Suppressor macrophage (primary cell): ENCODE measurements at regions not wholly inside any gene's neighbourhood (a gene's known extent, or its start where the extent isn't known, plus 50 kb on each side); places are given as distances from the start of the nearest gene placed in this dataset.
"Not testable (repeated sequence)": the region's sequence is repeated elsewhere in the genome, so short reads cannot be mapped to it uniquely, and the experiment has no call there.

Source experiments
- DNase-seq, 4 experiments: peaks; one replicate each; pipeline ENCODE4 v3.0.0-alpha.2; 2020 to 2022

DNA sequence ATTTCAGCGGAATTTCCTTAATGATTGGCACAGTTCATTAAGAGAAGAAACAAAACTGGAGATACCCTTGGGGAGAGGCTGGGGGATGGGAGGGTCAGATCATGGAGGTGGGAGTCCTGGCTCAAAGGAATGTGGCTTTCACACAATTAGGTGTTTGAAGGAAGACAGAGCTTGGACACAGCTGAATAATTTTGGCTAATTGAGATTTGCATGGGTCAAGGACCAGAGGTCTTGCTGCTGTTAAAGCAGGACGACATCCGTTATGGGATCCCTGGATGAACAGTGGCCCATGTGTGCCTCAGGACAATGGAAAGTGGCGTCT, 160.3 kb downstream of the HS3ST3B1 start:
- DNase-seq = no peak

DNA sequence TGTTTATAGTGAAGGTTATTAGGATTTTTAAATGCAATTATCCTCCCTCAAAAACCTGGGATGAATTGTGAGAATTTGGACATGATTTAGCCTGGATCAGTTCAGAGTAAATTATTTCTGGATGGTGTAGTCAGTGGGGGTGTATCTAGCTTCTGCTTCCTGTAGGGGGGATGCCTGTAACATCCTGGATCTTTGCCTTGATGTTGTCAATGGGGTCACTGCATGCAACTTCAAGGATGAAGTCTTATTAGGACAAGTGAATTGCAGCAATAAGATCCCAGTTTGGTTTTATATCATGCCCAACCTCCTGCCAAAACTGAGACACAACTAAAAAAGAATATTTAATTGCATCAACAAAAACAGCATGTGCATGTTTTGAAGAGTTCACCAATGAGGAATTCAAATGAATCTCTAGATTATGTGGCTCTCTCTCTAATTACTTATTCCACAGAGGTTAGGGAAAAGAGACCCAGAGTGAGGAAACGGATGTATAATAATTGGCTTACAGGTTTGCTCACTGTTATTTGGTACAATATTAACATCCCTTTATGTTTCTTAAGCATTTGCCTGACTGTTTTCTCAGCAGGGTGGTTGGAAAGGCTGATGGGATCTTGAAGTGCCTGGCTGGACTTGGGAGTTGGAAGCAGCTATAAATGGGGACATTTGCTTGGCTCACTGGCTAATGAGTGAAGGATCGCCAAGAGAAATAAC, 159.8 kb downstream of the HS3ST3B1 start:
- DNase-seq = no peak

DNA sequence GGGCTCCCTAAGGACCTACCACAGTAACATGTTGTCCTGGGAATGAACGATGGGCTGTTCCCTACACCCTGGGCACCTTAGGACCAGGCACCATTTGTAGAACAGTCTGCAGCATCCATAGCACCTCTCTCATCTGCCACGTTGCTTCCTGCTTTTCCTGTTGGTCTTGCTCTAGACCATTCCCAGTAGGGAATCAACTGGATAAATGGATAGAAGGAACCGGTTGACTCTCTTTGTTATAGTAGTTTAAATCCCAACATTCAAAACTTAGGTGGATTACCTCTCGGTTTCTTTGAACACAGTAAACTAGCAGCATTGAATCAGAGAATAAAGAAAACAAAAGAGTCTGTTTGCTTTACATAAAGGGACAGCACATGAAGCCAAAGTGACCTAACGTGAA, 159.1 kb downstream of the HS3ST3B1 start:
- no peak for DNase-seq

DNA sequence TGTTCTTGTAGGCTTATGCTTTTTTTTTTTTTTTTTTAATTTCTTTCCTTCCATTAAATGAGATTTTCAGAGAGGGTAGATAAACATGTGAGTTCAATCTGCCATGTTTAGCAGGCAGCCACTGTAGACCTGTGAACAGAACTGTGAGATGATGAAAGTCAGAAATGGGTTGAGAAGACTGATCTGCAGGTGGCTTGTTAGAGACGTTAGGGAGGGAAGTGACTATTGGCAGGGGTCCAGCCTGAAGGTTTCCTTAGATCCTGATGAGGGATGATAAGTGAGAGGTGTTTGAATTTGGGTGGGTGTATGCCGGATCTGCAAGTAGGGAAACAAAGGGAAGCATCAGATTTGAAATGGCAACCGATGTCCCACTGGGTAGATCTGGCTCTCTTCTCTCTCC, 157.8 kb downstream of the HS3ST3B1 start:
- DNase-seq = no peak

DNA sequence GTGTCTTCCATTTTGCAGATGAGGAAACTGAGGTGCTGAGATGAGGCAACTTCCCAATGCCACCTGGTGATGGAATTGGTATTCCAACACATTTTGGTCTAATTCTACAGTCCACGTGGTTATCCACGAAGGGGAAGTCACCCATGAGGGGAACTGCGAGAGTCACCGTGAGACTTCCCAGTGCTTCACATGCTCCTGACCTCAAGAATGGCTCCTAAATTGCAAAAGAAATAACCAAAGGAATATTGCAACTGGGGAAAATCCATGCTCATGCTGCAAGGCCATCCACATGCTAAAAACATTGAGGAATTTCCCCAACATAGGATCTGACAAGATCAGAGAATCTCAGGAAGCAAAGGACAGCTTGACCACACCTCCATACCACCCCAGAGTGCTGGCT, 153.9 kb downstream of the HS3ST3B1 start:
- peak in 3 of 4 experiments; percentile 31 to 51 (median 39) for DNase-seq

DNA sequence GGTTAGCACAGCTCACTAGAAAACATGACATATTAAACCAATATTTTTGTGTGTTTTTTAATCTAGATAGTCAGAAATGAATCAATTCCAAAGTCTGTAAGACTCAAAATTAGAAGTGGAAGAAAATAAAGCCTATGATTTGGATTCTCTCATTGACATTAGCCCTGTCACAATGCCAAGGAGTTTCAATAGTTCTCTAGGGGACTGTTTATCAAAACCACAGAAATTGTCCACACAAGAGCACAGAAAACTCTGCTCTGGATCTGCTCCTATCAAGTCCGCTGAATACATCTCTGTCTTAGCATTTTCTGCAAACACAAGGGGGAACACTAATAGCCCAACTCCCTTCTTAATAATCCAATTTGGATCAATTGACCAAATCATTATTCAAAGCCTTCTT, 152.0 kb downstream of the HS3ST3B1 start:
- DNase-seq = no peak

DNA sequence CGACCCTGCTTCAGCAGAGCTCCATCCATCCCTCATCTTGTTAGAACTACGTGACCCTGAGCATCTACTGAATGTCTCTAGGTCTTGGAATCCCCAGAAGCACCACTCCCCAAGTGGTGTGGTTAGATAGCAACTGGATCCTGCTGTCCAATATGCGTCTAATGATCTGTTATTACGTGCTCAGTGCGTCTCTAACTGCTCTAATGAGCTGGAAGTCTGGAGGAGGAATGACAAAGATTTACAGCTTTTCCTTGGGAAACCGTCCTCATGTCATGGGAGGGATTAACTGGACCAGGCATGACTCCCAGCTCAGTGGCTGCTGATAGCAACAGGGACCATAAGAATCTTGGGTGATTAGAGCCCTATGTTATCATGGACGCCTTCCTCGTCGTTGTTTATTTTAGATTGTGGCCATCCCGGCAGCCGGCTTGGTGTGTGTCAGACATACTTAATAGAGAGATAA, 150.9 kb downstream of the HS3ST3B1 start:
- DNase-seq = no peak

DNA sequence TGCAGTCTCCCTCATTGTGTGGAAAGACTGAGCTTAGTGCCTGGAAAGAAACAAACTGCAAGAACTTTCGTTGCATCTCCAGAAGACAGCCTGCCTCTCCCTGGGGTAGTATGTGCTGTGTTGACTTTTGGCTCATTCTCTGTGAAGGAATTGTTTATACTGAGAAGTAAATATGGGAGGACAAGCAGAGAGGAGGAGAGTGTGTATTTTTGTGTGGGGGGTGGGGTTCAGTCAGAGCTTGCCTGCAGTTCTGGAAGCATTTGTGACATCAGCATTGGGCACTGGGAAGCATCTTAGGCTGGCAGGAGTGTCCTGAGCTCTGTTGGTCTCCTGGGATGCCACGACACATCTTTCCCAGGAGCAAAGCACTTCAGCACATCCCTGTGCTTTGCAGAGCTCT, 147.9 kb downstream of the HS3ST3B1 start:
- DNase-seq = no peak

DNA sequence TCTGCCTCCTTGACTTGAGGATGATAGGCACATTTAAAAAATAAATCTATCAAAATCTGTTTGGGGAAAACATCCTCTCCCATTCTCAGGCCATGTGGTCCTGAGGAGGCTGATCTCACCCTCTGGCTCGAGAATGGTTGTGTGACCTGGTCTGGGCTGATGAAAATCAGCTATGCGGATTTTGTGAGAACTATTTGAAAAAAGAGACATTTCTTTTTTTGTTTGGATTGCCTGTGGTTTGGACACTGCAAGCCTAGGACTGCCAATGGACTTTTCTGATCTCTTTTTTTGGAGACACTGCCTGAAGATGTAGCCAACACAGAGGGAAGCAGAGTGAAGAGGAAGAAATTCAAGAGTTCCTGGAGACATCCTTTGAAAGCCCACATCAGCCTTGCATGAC, 145.9 kb downstream of the HS3ST3B1 start:
- no peak for DNase-seq

DNA sequence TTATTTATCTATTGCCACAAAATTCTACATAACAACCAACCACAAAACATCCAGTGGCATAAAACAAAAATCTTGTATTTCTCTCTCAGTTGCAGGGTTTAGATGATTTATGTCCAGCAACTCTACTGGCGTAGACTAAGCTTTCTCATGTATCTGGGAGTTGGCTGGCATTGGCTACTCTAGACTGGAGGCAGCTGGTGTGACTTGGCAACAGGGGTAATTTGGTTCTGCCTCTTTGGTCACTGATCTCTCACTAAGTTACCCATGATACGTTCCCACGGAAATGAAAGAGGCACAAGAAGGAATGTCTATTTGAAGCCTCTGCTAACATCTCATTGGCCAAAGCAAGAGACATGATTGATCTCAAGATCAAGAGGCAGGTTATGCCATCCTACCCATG, 144.0 kb downstream of the HS3ST3B1 start:
- DNase-seq = no peak

DNA sequence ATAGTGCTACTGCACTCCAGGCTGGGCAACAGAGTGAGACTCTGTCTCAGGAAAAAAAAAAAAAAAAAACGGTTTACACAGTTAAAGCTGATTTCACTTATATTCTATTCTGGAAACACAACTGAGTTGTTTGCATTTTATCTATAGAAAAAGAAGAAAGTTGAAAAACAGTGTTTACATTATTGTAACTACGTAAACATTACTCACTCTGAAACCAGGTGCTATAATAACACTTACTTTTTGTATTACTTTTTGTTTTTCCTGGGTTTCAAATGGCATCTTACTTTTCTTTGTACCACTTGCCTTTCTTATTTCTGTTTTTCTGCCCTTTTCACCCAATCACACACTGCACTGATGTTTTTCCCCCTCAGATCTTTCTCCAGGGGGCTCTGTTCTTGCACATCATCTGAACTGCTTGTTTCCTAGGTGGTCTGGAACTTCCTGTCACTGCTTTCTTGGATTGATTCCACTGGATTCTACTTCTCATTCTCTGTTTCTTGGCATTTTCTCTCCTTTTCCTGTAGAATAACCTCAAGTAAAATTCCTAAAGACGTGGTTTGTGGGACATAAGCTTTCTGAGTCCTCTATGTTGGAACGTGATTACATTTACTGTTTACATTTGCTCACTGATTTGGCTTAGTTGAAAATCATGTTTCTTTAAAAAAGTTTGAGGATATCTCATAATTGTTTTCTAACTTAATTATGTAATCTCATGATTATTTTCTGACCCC, 142.1 kb downstream of the HS3ST3B1 start:
- no peak for DNase-seq

DNA sequence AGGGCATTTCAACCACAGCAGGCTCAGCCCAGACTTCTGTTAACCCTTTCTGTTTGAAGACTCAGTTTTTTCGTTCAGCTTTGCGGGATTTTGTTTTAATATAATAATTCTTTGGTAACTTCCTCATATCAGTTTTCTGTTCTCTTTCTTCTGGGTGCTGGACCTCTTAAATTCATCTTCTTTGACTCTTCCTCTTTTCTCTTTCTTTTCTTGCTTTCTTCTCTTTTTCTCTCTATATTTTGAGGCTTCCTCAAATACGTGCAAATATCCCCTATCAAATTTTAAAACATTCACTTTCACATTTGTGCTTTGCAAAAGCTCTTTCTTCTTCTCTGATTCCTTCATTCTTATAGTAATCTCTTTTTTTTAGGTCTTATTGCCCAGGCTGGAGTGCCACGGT, 136.3 kb downstream of the HS3ST3B1 start:
- peak in 1 of 4 experiments; percentile 22 for DNase-seq

DNA sequence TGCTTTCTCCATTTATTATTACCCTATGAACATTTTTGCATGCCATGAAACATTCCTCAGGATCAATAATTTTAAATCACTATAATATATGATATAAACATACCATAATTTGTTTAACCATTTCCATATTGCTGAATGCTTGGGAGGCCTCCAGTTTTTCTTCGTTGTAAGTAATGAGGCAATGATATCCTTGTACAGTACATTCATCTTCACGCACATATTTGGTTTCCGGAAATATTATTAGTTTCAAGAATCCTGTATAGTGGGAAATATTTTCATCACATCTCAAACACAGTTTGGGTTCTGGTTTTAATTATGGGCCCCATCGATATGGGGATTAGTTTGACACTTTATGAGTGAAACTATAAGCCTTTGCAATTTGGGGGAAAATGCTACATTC, 135.4 kb downstream of the HS3ST3B1 start:
- DNase-seq = no peak

DNA sequence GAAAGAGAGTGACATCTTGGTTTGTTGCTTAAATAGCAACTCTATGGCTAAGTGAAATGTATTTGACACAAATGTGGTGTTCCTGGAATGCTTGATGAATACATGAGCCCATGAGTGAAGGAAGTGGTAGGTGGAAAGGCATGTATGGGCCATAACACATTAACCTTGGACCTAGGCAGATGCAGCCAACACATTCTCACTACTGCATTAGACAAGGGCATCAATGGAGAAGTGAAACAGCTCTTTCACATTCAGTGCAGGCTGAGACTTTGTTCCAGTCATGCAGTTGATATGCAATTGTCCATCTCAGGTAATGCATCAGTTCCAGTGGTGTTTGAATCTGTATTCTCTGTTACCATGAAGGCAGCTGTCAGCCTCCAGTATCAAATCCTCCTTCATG, 133.6 kb downstream of the HS3ST3B1 start:
- peak in 2 of 4 experiments; percentile 8 to 16 for DNase-seq

DNA sequence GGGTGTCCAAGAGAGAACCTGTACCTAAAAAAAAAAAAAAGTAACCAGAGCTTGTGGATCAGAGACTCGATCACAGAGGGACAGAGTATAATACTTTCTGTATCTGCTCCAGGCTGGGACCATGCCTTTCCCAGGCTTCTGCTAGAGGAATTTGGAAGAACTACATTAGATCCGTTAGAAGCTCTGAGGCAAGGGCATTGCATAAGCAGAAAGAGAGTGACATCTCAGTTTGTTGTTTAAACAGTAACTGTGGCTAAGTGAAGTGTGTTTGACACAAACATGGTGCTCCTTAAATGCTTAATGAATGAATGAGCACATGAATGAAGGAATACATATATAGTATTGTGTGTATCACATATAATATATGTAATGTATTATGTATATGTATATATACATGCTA, 131.2 kb downstream of the HS3ST3B1 start:
- DNase-seq = no peak

DNA sequence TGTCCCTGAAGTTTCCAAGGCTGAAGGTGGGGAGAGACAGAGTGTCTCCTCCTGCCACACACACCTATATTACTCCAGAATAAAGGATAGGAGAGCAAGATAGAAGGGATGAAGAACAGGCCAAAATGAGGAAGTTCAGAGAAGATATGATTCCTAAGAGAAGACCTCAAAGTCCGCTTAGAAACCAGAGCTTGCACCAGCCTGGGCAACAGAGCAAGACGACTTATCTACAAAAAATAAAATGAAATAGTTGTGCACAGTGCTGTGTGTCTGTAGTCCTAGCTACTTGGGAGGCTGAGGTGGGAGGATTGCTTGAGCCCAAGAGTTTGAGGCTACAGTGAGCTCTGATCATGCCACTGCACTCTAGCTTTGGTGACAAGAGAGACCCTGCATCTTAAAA, 128.2 kb downstream of the HS3ST3B1 start:
- DNase-seq = no peak

DNA sequence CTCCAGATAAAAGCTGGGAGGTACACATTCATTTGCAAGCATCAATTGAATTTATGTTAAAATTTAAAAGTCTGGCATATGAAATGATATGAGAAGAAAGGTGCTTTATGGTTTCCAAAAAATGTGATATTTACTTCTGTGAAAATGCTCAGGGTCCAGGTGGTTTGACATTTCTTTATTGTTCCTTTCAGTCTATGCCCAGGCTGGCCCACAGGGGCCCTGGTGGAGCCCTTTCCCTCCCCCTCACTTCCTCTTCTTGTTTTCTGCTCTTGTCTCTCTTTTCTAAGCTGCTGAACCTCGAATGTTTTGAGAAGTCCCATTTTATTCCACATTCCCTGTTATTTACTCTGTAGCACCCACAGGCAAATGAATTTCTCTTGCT, 127.8 kb downstream of the HS3ST3B1 start:
- peak in 3 of 4 experiments; percentile 14 to 41 (median 38) for DNase-seq

DNA sequence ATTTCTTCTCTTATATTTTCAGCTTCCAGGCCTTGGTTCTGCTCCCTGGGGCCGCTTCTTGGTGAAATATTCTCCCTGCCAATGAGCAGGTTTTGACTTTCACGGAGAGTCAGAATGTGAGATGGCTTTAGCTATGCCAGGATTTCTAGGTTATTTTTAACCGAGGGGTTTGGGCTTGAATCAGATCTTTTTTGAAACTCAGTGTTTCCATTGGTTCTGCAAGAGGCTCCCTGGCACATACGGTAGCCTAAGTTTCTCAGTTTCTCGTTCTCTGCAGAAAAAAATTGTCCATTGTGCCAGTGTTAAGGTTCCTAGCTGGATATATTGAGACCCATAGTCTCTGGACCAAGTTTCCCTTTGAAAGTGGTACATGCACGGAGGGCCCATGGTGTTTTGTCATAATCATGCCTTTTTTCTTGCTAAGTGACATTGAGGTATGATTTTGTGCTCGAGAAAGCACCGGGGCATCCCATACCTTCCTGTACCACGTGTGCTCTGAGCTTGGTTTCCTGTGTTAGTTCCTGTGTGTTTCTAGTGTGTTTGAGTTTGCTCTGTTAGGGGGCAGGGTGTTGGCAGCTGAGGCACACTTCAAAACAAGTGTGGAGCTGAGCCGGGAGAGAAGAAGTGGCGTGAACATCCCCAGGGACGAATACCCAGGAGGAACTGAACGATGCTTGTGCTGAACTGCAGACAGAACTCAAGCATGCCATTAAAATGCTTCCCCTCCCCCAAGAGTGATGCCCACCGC, 127.2 kb downstream of the HS3ST3B1 start:
- DNase-seq = no peak

DNA sequence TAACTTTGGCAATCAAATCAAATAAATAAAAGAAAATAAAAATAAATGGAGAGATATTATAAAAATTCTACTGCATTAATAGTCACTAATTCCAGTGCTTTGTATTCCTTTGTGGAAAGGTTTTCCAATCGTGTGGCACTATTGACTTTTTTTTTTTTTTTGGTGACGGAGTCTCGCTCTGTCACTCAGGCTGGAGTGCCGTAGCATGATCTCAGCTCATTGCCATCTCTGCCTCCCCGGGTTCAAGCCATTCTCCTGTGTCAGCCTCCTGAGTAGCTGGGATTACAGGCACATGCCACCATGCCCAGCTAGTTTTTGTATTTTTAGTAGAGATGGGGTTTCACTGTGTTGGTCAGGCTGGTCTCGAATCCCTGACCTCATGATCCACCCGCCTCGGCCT, 122.3 kb downstream of the HS3ST3B1 start:
- not testable (repeated sequence) for DNase-seq

DNA sequence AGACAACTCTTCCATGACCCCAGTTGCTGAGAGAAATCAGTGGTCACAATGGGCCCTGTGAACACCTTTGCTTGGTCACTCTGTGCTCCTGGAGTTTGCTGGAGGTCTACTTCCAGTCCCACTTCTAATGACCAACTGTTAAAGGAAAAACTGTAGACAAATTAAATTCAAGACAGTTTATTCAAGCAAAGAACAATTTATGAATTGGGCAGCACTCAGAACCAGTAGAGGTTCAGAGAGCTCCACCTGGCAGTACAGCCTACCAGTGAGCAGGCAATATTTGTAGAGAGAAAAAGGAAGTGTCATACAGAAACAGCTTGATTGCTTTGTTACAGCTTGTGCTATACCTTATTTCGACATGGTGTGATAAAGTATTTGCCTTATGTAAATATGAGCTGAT, 116.5 kb downstream of the HS3ST3B1 start:
- no peak for DNase-seq

DNA sequence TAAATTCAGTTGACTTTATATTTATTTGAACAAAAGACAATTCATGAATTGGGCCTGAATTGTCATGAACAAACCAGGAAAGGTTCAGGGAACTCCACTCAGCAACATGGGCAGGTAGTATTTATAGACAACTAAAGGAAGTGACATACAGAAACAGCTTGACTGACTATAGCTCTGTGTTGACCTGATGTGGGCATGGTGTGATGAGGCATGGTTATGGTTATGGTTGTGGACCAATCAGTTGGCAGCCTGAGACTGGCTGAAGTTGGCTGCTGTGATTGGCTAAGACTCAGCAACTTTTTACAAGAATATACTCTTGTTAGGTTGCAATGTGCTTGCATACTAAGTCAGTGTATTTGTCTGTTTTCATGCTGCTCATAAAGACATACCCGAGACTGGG, 108.4 kb downstream of the HS3ST3B1 start:
- DNase-seq = no peak

DNA sequence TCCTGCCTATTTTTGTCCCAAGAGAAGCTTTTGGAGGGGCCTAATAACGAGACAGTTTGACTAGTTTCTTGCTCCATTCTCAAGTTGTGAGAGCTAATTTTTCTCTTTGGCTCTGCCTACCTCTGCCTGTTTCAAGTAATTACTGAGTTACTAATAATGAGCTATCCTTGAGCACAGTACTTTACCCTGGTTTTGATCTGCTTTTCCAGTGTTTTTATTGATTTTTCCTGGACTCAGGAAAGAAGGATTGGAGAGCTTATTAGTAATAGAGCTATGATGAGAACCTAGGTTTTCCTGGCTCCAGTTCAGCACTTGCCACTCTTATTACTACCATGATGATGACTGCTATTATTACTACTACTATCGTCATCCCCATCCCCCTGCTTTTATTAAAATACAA, 106.7 kb downstream of the HS3ST3B1 start:
- no peak for DNase-seq

DNA sequence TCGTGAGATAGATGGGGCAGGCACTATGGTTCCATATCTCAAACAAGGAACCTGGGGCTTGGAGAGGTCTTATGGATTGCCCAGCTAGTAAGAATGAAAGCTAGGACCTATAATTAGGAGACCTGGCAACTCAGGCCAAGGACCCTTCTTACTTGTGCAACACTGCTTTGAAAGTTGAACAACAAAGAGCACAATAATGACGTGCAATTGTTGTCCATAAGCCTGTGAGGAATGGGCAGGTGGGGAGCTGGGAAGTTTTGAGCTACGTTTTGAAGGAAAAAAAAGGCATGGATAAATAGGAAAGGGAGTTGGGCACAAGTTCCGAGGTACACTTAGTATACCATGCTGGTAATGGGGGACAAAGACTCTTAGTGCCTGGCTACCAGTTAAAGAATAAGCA, 104.3 kb downstream of the HS3ST3B1 start:
- no peak for DNase-seq
